Activated CD4-positive, alpha-beta T cell treated with anti-CD3 and anti-CD28 coated beads for 48 hours (primary cell): ENCODE measurements at regions not wholly inside any gene's neighbourhood (a gene's known extent, or its start where the extent isn't known, plus 50 kb on each side); places are given as distances from the start of the nearest gene placed in this dataset.
"Not testable (repeated sequence)": the region's sequence is repeated elsewhere in the genome, so short reads cannot be mapped to it uniquely, and the experiment has no call there.

Source experiments
- DNase-seq: peaks from one replicate; pipeline ENCODE4 v3.0.0-alpha.2; 2020

DNA sequence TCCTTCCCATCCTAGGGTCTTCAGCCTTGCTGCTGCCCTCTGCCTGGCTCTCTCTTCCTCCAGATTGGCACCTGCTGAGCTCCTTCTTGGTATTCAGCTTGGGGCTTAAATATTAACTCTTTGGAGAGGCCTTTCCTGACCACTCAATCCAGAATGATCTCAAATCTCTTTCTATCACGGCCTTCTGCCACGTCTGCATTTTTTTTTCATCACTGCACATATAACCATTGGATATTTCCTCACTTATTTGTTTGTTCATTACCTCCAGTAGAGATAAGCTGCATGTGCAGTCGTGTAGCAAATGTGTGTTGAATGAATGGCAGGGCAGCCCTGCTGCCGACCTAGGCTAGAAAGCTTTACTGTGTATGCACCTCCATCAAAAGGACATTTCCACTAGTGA, 51.6 kb upstream of the MPP7 start:
- no peak for DNase-seq

DNA sequence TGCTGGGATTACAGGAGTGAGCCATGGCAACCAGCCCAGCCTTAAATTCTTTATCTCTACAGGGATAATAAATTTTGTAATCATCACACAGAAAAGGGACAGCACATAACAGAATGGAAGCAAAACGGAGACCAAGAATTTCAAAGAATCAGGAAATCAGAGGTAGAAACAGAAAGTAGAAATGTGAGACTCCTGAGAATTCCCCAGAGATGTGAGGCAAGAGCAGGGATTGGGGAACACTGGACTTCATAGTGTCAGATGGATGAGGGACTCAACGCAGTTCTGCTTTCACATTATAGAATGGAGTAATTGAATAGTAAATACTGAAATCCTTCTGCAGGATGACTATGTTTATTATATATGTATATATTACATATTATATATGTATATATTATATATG, 52.5 kb upstream of the MPP7 start:
- no peak for DNase-seq

DNA sequence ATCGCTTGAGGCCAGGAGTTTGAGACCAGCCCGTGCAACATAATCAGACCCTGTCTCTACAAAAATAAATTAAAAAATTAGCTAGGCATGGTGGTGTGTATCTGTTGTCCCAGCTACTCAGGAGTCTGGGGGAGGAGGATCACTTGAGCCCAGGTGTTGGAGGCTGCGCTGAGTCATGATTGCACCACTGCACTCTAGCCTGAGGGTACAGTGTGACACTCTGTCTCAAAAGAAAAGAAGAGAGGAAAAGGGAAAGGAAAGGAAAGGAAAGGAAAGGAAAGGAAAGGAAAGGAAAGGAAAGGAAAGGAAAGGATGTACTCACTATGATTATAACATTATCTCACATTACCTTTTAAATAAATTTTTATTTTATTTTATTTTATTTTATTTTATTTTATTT, 56.5 kb upstream of the MPP7 start:
- DNase-seq, result no peak

GRCh38 chr10:28360175-28360574, 57.3 kb upstream of the MPP7 start:
- DNase-seq, result no peak

GRCh38 chr10:28363376-28363775, 60.5 kb upstream of the MPP7 start:
- no peak for DNase-seq

DNA sequence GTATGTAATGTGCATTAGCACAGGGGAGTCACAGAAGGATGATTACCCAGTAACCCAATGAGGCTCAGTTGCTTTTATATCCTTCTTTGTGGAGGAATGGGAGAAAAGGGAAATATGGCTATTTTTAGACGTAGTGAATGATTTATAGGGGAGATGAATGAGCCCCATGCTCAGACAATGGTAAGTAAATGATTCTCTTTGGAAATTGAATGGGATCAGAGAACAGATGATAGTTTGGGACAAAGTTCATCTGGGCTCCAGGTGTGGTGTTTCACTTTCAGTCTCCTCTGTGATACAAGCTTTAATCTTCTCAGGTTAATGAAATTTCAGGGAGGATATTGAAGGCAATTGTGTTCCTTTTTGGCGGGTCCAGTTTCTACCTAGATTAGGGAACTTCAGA, 63.0 kb upstream of the MPP7 start:
- no peak for DNase-seq

- DNase-seq, result no peak
Measured at GRCh38 chr10:28366994-28367393, 64.1 kb upstream of the MPP7 start.

GRCh38 chr10:28367413-28367812, 64.5 kb upstream of the MPP7 start:
- DNase-seq, result no peak

GRCh38 chr10:28367929-28368484, 65.1 kb upstream of the MPP7 start:
- peak; percentile 67 for DNase-seq

DNA sequence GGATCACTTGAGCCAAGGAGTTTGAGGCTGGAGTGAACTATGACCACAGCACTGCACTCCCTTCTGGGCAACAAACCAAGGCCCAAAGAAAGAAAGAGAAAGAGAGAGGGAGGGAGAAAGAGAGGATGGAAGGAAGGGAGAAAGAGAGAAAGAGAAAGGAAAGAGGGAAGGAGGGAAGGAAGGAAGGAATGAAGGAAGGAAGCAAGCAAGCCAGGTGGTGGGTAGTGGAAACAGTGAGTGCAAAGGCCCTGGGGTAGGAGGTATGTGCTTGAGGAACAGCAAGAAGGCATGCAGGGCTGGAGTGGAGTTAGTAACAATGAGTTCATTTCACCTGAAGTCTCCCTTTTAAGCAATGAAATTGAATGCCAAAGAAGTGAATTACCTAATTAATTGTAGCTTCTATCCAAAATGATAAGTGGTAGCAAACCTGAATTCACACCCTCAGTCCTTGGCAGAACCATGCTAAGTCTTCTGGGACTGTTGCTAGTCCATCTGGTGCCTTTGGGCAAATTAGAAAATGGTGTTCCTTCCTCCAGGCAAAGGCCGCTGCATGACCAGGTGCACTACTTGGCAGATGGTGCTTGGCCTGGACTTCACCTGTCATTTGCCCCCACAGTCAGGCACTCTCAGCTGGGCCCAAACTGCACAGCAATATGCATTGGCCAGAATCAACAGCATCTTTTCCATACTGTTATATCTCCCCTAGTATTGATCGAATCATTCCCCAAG, 67.4 kb upstream of the MPP7 start:
- DNase-seq, result no peak

DNA sequence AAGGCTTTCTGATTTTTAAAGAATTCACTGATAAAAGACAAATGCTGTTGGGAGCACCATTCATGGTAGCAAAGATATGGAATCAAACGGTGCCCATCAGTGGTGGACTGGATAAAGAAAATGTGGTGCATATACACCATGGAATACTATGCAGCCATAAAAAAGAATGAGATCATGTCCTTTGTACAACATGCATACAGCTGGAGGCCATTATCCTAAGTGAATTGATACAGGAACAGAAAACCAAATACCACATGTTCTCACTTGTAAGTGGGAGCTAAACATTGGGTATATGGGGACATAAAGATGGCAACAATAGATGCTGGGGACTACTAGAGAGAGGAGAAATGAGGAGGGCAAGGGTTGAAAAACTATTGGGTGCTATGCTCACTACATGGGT, 68.8 kb upstream of the MPP7 start:
- not testable (repeated sequence) for DNase-seq

GRCh38 chr10:28374036-28374435, 71.2 kb upstream of the MPP7 start:
- no peak for DNase-seq

DNA sequence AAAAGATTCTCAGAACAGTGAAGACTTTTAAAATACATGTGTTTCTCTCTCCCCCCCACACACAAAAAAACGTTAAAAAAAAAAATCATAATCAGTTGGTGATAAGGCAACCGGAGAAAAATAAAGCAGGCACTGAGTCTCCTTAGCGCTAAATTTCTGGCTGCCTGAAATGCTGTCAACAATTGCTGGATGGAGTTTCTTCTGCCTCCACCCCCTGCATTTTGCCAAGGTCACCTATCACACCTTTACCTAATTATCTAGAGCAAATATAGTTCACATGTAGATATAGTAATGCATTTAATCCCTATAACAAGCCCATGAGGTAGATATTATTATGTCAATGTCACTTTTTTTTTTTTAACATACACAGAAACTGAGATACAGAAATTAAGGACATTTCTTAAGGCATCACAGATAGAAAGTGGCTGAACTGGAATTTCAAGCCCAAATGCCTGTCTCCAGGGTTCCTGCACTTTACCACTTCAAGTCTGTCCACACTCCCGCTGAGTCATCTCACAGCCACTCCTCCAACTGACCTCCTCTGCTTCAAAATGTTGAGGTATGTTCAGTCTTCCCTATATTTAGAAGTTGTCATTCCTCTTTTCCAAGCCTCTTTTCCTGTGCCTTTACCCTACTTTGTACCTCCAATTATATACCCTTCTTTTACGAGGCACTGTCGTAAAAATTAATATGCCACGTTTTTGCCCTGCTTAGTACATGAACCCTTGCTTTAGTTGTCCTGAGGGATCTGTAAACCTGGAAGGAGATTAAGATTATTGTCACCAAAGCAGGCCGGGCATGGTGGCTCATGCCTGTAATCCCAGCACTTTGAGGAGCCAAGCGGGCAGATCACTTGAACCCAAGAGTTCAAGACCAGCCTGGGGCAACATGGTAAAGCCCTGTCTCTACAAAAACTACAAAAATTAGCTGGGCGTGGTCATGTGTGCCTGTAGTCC, 72.8 kb upstream of the MPP7 start:
- DNase-seq, result no peak

DNA sequence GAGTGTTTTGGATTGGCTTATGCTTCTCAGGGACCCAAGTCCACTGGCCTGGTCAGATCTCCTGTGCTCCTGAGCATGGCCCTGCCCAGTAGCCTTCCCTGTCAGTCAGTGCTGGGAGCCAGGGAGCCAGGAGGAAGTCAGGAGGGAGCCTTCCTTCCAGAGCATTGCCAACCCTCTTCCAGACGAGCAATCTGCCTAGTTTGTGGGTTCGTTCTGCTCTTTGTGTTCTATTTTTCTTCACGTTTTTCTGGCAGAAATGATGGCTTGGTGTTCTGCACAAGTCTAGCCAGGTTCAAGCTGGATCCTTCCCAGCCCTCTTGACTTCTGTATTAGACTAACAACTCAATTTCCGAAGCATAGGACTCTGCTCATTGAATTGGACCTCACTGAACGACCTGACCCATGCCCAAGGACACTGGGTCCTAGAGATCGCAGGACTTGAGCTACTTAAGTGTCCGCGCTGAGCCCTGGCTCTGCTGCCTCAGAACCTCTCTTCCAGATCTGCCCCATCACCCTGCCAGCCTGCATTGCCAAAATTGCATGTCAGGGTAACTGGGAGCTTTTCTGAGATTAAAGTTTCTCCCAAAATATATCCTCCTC, 76.2 kb upstream of the MPP7 start:
- DNase-seq, result no peak

DNA sequence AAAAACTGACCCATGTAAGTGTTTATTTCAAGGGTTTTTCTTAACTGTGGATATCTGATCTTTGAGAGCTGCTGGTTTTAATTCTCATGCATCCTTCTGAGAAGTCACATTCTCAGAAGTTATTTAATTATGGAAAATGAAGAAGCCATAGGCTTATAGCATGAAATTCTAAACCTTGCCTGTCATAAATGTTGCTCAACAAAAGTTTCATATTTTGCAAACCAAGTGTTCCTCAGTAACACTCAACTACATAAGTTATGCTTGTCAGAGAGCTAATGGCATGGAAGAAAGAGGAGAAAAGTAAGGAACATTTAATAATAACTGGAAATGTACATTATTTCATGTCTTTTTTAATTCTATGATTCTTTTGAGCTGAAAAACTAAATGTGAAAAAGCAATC, 78.6 kb upstream of the MPP7 start:
- DNase-seq, result no peak

- peak; percentile 90 for DNase-seq
Measured at GRCh38 chr10:28381903-28382347, 79.1 kb upstream of the MPP7 start.

GRCh38 chr10:28382525-28383269, 79.8 kb upstream of the MPP7 start:
- no peak for DNase-seq

GRCh38 chr10:28384557-28384956, 81.7 kb upstream of the MPP7 start:
- no peak for DNase-seq

GRCh38 chr10:28385748-28386502, 83.1 kb upstream of the MPP7 start:
- DNase-seq, result no peak

- DNase-seq, result no peak
Measured at GRCh38 chr10:28386503-28386868, 83.6 kb upstream of the MPP7 start.

DNA sequence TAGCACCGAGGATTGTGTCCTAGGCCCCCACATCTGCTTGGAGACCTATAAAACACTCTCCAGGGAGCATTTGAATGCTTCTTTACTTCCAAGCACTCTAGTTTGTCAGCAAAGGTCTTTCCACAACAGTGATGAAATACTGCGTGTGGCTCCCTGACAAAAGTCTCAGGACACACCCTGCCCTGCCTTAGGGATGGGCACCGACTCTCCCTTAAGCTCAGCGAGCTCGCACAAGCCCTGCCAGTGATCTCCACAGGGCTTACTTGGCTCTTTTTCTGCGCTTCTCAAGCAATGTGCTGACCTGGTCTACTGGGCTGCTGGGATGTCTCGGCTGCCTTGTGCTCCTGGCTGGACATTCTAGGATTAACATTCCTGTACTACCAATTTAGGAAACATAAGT, 84.3 kb upstream of the MPP7 start:
- no peak for DNase-seq

GRCh38 chr10:28391283-28391682, 88.4 kb upstream of the MPP7 start:
- DNase-seq, result no peak
